ENCODE measurements at regions not wholly inside any gene's neighbourhood (a gene's known extent, or its start where the extent isn't known, plus 50 kb on each side); places are given as distances from the start of the nearest gene placed in this dataset.
"Not testable (repeated sequence)": the region's sequence is repeated elsewhere in the genome, so short reads cannot be mapped to it uniquely, and the experiment has no call there.

DNA sequence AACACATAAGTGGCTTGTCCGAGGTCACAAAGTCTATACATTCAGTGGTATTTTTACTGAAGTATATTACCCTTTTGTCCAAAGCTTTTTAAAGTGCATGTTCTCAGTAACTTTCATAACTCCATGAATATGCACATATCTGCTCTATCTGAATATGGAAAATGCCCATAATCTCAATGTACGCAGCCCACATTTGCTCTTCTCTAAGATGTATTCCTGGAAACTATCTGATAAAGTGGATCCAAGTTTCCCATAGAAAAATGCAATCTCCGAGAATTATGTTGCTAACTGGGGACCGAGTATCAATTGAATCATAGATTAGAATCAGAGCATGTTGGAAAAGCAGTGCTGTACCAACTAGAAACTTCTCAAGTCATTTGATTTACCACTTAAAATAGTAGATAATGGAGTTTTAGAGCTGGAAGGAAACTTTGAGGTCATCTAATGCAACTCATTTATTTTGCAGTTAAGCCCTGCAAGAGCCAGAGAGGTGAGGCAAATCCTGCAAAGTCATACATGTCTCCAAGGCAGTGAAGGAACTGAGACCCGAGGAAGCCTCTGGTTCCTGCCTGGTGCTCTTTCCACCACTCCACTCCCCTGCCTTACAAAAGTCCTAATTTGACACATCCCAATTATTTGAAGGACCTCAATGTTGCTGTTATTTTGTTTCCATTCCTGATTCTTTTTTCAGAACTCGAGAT, 69.4 kb downstream of the CYCS start:
- H3K9ac ChIP-seq, result no peak overlapping the region
- no peak overlapping the region for H3K27ac ChIP-seq
- H3K79me2 ChIP-seq (ENCODE audit: insufficient read depth, low read depth), result no peaks in the 10 kb centered on the region
- H3K36me3 ChIP-seq (ENCODE audit: insufficient read depth), result no peaks in the 10 kb centered on the region
- no peak overlapping the region for H2AFZ ChIP-seq (ENCODE audit: low read depth)
- no peak overlapping the region for H3K4me2 ChIP-seq
- H3K4me1 ChIP-seq (ENCODE audit: low read depth, poor library complexity, severe bottlenecking), result no peaks in the 10 kb centered on the region
- H3K27me3 ChIP-seq (ENCODE audit: insufficient read depth, low read depth), result no peaks in the 10 kb centered on the region
- TF ChIP-seq, protein P1, sequence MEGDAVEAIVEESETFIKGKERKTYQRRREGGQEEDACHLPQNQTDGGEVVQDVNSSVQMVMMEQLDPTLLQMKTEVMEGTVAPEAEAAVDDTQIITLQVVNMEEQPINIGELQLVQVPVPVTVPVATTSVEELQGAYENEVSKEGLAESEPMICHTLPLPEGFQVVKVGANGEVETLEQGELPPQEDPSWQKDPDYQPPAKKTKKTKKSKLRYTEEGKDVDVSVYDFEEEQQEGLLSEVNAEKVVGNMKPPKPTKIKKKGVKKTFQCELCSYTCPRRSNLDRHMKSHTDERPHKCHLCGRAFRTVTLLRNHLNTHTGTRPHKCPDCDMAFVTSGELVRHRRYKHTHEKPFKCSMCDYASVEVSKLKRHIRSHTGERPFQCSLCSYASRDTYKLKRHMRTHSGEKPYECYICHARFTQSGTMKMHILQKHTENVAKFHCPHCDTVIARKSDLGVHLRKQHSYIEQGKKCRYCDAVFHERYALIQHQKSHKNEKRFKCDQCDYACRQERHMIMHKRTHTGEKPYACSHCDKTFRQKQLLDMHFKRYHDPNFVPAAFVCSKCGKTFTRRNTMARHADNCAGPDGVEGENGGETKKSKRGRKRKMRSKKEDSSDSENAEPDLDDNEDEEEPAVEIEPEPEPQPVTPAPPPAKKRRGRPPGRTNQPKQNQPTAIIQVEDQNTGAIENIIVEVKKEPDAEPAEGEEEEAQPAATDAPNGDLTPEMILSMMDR (conservative IDR thresholded peaks at IDR 0.05; ENCODE audit: low read depth, low read length), result no peak
- no peak overlapping the region for H3K4me3 ChIP-seq (IDR thresholded peaks at IDR 0.05; ENCODE audit: insufficient read depth, low read depth, low read length)
- no peaks in the 10 kb centered on the region for H4K20me1 ChIP-seq (ENCODE audit: insufficient read depth)

DNA sequence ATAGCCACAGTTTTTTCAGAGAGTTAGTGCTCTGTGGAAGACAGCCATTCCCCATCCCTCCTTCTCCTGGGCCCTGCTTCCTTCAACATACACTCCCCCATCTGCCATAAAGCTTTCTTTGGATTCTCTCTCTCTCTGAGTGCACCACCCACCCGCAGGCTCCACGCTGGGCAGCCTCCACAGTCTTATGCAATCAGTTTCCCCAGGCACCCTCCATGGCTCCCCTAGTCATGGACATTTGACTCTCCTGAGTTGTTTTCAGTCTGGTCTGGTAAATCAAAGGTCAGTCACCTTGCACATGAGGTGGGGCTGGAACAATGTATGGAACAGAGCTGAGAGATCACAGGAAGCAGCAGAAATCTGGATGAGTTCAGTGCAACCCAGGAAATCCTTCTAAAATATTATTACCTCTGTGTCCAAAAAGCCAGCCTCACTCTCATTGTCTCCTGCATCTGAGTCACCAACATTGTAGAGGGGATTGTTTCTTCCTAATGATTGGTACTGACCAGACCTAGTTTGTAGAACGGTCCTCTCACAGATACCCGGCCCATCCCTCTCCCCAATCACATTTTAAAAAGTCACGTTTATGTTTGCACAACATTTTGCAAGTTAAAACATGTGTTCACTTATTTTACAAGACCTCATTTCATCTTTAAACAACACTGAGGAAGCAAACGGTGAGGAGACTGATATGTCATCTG, 70.1 kb downstream of the CYCS start:
- H4K20me1 ChIP-seq (ENCODE audit: insufficient read depth), result no peaks in the 10 kb centered on the region
- TF ChIP-seq, protein P1 (conservative IDR thresholded peaks at IDR 0.05; ENCODE audit: low read depth, low read length), result no peak

DNA sequence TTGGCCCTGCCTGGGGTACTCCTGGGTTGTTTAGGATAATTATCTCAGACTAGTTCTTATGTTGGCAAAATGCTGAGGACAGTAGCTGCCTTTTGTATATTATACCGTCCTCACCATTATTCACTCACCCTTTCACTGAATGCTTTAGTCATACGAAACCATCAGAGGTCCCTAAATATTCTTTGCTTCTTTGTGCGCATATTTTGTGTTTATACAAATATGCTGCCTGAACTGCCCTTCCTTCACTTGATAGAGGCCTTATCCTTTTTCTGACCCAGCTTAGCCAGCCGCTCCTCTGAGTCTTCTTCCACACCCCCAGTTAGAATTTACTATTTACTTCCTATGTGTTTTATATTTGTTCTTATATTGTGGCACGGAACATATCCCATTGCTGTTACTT, 70.2 kb upstream of the OSBPL3 start:
- Histone ChIP-seq H3K27me3 (ENCODE audit: insufficient read depth, low read depth) (no peaks in the 10 kb centered on the region), H3K27ac (no peak overlapping the region), H3K79me2 (ENCODE audit: insufficient read depth, low read depth) (no peaks in the 10 kb centered on the region), H3K4me3 (IDR thresholded peaks at IDR 0.05; ENCODE audit: insufficient read depth, low read depth, low read length) (no peak overlapping the region), H3K4me2 (no peak overlapping the region), H3K4me1 (ENCODE audit: low read depth, poor library complexity, severe bottlenecking) (no peaks in the 10 kb centered on the region), H3K9ac (no peak overlapping the region), H4K20me1 (ENCODE audit: insufficient read depth) (no peaks in the 10 kb centered on the region), H2AFZ (ENCODE audit: low read depth) (no peak overlapping the region), H3K36me3 (ENCODE audit: insufficient read depth) (no peaks in the 10 kb centered on the region)
- TF ChIP-seq, protein P1 (conservative IDR thresholded peaks at IDR 0.05; ENCODE audit: low read depth, low read length), result no peak

More for the DNA sequence above, 70.1 kb downstream of the CYCS start:
- no peak overlapping the region for H3K9ac ChIP-seq
- no peaks in the 10 kb centered on the region for H3K4me1 ChIP-seq (ENCODE audit: low read depth, poor library complexity, severe bottlenecking)
- H3K36me3 ChIP-seq (ENCODE audit: insufficient read depth), result no peaks in the 10 kb centered on the region
- H3K27me3 ChIP-seq (ENCODE audit: insufficient read depth, low read depth), result no peaks in the 10 kb centered on the region
- H2AFZ ChIP-seq (ENCODE audit: low read depth), result no peak overlapping the region
- no peak overlapping the region for H3K4me3 ChIP-seq (IDR thresholded peaks at IDR 0.05; ENCODE audit: insufficient read depth, low read depth, low read length)
- H3K4me2 ChIP-seq, result no peak overlapping the region
- H3K27ac ChIP-seq, result no peak overlapping the region
- no peaks in the 10 kb centered on the region for H3K79me2 ChIP-seq (ENCODE audit: insufficient read depth, low read depth)

DNA sequence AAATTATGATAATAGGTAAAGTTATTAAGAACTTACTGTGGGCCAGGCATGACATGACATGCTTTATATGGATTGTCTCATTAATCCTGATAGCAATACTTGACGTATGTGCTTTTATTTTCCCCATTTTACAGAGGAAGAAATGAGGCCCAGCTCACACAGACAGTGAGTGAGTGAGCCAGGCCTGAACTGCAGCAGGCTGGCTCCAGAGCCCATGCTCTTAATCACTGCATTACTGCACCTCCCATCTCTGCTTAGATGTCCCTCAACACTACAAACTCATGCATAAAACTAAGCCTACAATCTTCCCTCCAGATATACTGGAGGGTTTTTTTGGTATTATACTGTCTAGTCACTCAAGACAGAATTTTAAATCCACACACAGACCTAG, 68.5 kb upstream of the OSBPL3 start:
- Histone ChIP-seq H3K79me2 (ENCODE audit: insufficient read depth, low read depth) (no peaks in the 10 kb centered on the region), H2AFZ (ENCODE audit: low read depth) (no peak overlapping the region), H3K27me3 (ENCODE audit: insufficient read depth, low read depth) (no peaks in the 10 kb centered on the region), H3K9ac (no peak overlapping the region), H4K20me1 (ENCODE audit: insufficient read depth) (no peaks in the 10 kb centered on the region), H3K4me3 (IDR thresholded peaks at IDR 0.05; ENCODE audit: insufficient read depth, low read depth, low read length) (no peak overlapping the region), H3K4me1 (ENCODE audit: low read depth, poor library complexity, severe bottlenecking) (no peaks in the 10 kb centered on the region), H3K4me2 (no peak overlapping the region), H3K27ac (no peak overlapping the region), H3K36me3 (ENCODE audit: insufficient read depth) (no peaks in the 10 kb centered on the region)
- TF ChIP-seq, protein P1 (conservative IDR thresholded peaks at IDR 0.05; ENCODE audit: low read depth, low read length), result no peak

DNA sequence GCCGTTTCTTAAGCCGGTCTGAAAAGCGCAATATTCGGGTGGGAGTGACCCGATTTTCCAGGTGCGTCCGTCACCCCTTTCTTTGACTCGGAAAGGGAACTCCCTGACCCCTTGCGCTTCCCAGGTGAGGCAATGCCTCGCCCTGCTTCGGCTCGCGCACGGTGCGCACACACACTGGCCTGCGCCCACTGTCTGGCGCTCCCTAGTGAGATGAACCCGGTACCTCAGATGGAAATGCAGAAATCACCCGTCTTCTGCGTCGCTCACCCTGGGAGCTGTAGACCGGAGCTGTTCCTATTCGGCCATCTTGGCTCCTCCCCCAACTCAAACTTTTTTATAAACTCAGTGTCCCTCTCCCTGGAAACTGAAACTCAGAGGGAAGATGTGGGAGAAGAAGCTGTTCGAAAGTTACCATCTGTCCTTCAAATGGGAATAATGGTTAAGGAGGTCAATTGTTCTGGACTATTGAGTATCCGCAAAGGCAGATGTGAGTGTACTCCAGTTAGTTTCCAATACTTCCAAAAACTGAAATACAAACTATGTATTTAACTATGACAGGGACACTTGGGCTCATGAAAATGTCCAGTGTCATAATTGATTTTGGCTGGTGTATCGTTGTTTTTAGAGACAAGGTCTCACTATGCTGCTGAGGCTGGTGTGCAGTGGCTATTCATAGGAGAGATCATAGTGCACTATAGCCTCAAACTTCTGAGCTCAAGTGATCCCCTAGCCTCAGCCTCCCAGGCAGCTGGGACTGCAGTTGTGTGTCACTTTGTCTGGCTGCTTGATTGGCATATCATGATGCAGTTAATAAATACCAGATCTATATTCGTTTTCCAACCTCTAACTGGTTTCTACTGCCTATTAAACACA, 67.8 kb upstream of the OSBPL3 start:
- H3K4me1 ChIP-seq (ENCODE audit: low read depth, poor library complexity, severe bottlenecking); H3K9ac ChIP-seq; H3K4me3 ChIP-seq (IDR thresholded peaks at IDR 0.05; ENCODE audit: insufficient read depth, low read depth, low read length); H3K36me3 ChIP-seq (ENCODE audit: insufficient read depth); H4K20me1 ChIP-seq (ENCODE audit: insufficient read depth); H3K4me2 ChIP-seq; H2AFZ ChIP-seq (ENCODE audit: low read depth); H3K27ac ChIP-seq; H3K27me3 ChIP-seq (ENCODE audit: insufficient read depth, low read depth); H3K79me2 ChIP-seq (ENCODE audit: insufficient read depth, low read depth): not testable (repeated sequence)
